GM10248 (cell line): ENCODE measurements at regions not wholly inside any gene's neighbourhood (a gene's known extent, or its start where the extent isn't known, plus 50 kb on each side); places are given as distances from the start of the nearest gene placed in this dataset.

ENCODE experiments used
- CTCF ChIA-PET: fragments of 300-600 bp; sonication (Branson Sonifier 250); formaldehyde crosslinking; extraction: SDS; loops from one replicate; lab custom pipeline; 2021; ENCODE audit warnings: antibody characterized with exemption; lab: Yijun Ruan, JAX
- POLR2A ChIA-PET: fragments of 350-650 bp; sonication (Branson Sonifier 250); formaldehyde crosslinking; extraction: SDS; loops from one replicate; lab custom pipeline; 2020; ENCODE audit warnings: antibody characterized with exemption; lab: Yijun Ruan, JAX
- DNase-seq: peaks from one replicate; pipeline ENCODE4 v3.0.0; 2012; ENCODE audit errors: extremely low spot score
- CTCF ChIP-seq: IDR thresholded peaks from 2 replicates; pipeline ENCODE4 v1.5.1; 2012; ENCODE audit warnings: mild to moderate bottlenecking, low read depth; ENCODE audit errors: extremely low read depth, missing control alignments, control extremely low read depth

GRCh38 chr3:28008235-28008634 lies 233.2 kb upstream of the CMC1 start:
- no peak for DNase-seq
- ChIA-PET CTCF (interaction anchor here (0.8 to 1.2 kb wide), 2 partner anchors 16 to 24 kb away, joined by 3 to 4 read pairs; no protein-coding TSS in a partner anchor), POLR2A (no interaction called here)
- TF ChIP-seq CTCF: no peak

GRCh38 chr3:28012830-28013229 lies 228.6 kb upstream of the CMC1 start:
- CTCF ChIA-PET: interaction anchor here (1.4 kb wide), 1 partner anchor 42 kb away, joined by 3 read pairs; no protein-coding TSS in a partner anchor
- POLR2A ChIA-PET: no interaction called here
- no peak for DNase-seq
- TF ChIP-seq CTCF: no peak

GRCh38 chr3:28013864-28014473 lies 227.4 kb upstream of the CMC1 start:
- TF ChIP-seq CTCF: no peak
- DNase-seq: no peak
- POLR2A ChIA-PET: no interaction called here
- CTCF ChIA-PET: interaction anchor here (0.7 to 1.4 kb wide), 2 partner anchors 9 to 41 kb away, joined by 3 read pairs; no protein-coding TSS in a partner anchor

GRCh38 chr3:28018925-28019718 lies 222.3 kb upstream of the CMC1 start:
- no peak for TF ChIP-seq CTCF
- DNase-seq: no peak
- POLR2A ChIA-PET: no interaction called here
- CTCF ChIA-PET: no interaction called here

- no peak for DNase-seq
- CTCF ChIA-PET: interaction anchor here (0.8 kb wide), 1 partner anchor 9 kb away, joined by 3 read pairs; no protein-coding TSS in a partner anchor
- TF ChIP-seq CTCF: no peak
- POLR2A ChIA-PET: no interaction called here
Observed at GRCh38 chr3:28019740-28020139, 221.7 kb upstream of the CMC1 start.

GRCh38 chr3:28022916-28023315 lies 218.5 kb upstream of the CMC1 start:
- DNase-seq: no peak
- ChIA-PET POLR2A (no interaction called here), CTCF (no interaction called here)
- no peak for TF ChIP-seq CTCF
